Astrocyte of the cerebellum (primary cell): ENCODE measurements at regions not wholly inside any gene's neighbourhood (a gene's known extent, or its start where the extent isn't known, plus 50 kb on each side); places are given as distances from the start of the nearest gene placed in this dataset.
"Not testable (repeated sequence)": the region's sequence is repeated elsewhere in the genome, so short reads cannot be mapped to it uniquely, and the experiment has no call there.

Source experiments
- DNase-seq: peaks from one replicate; pipeline ENCODE4 v3.0.0-alpha.2; 2011; ENCODE audit warnings: low read depth
- H3K4me3 ChIP-seq: 2 replicates; pipeline ENCODE4 v1.5.1; 2011; ENCODE audit warnings: mild to moderate bottlenecking, low read depth, low read length, moderate library complexity
- CTCF ChIP-seq: IDR thresholded peaks from 2 replicates; pipeline ENCODE4 v1.5.1; 2012; ENCODE audit warnings: low read length, low read depth, moderate library complexity, mild to moderate bottlenecking; ENCODE audit errors: missing control alignments
- in situ Hi-C: cut with HindIII; loops from 2 replicates; pipeline ENCODE4 v1.10.0; 2017; ENCODE audit warnings: low sequenced_read_pairs

GRCh38 chr3:69628951-69629350 lies 110.3 kb upstream of the MITF start:
- no peak for TF ChIP-seq CTCF
- H3K4me3 ChIP-seq: no peak overlapping the region
- in situ Hi-C loops: no loop called here
- DNase-seq: no peak

GRCh38 chr3:69613286-69613685 lies 126.0 kb upstream of the MITF start:
- DNase-seq: no peak
- no peak overlapping the region for H3K4me3 ChIP-seq
- in situ Hi-C loops: no loop called here
- TF ChIP-seq CTCF: no peak

DNA sequence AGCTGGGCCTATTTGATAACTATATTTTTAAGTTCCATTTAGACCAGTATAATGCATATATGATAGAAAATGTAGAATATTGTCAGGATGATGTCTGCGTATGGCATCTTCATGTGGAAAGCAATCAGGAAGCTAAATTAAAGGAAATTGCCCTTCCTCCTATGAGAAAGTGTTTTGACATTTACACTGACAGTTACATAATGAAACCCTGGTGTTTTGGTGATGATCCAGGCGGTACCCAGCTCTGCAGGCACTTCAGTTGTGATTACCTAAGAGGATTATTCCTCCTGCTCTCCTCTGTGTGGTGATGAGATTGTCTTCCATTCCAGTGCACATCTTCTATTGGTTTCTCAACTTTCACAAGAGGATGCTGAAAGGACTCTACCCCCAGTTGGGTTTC lies 126.5 kb upstream of the MITF start:
- in situ Hi-C loops: no loop called here
- TF ChIP-seq CTCF: no peak
- no peak overlapping the region for H3K4me3 ChIP-seq
- DNase-seq: no peak

GRCh38 chr3:69609566-69609965 lies 129.7 kb upstream of the MITF start:
- in situ Hi-C loops, DNase-seq, H3K4me3 ChIP-seq: not testable (repeated sequence)

GRCh38 chr3:69607466-69608305 lies 131.6 kb upstream of the MITF start:
- in situ Hi-C loops: no loop called here
- no peak for TF ChIP-seq CTCF
- no peak for DNase-seq
- no peak overlapping the region for H3K4me3 ChIP-seq

- no peak for DNase-seq
- H3K4me3 ChIP-seq: no peak overlapping the region
- TF ChIP-seq CTCF: no peak
- in situ Hi-C loops: no loop called here
These were observed 133.4 kb upstream of the MITF start for GRCh38 chr3:69605867-69606266.

- no peak overlapping the region for H3K4me3 ChIP-seq
- in situ Hi-C loops: no loop called here
- TF ChIP-seq CTCF: no peak
These were observed 134.4 kb upstream of the MITF start for GRCh38 chr3:69604735-69605450.

More at GRCh38 chr3:69604735-69605450, 134.4 kb upstream of the MITF start:
- DNase-seq: no peak
